HG02610 (cell line): ENCODE measurements at regions not wholly inside any gene's neighbourhood (a gene's known extent, or its start where the extent isn't known, plus 50 kb on each side); places are given as distances from the start of the nearest gene placed in this dataset.
"Not testable (repeated sequence)": the region's sequence is repeated elsewhere in the genome, so short reads cannot be mapped to it uniquely, and the experiment has no call there.

ENCODE experiments used
- ATAC-seq: cut with Tn5 transposase; IDR thresholded peaks from one replicate; pipeline ENCODE4 v1.9.1; 2021; ENCODE audit warnings: mild to moderate bottlenecking, moderate library complexity; ENCODE audit not compliant: unreplicated experiment

DNA sequence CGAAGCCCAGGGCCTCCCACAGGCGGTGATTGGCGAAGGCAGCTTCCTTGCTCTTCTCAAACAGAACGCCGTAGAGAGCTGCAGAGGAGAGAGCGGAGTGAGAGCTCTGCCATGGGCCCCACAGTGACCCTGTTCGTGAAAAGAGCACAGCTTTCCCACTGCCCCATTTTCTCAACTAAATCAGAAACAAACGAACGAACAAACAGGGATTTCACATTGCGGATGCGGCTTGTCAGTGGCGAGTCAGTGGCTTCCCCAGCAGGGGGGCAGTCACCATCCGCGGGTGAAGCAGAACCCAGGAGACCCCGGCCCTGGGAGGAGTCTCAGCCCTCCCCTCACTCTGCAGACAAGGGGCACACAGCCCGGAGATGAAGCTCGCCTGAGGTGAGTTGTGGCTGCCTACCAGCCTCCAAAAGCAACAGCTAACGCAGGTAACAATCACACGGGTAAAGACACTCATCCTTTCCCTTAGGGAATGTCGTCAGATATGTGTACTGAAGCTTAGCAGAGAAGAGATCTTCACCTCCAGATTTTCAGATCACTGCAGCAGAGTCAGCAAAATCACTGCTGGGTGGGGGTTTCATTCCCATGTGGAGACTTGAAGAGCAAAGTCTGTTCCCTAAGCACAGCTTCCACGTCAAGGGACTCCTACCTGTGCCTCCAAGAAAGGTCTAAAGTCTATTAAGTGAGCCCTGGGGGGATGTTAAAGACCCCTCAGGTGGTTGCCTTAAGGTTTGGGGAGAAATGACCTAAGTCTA, 51.2 kb upstream of the GPR31 start:
- ATAC-seq, result no peak

DNA sequence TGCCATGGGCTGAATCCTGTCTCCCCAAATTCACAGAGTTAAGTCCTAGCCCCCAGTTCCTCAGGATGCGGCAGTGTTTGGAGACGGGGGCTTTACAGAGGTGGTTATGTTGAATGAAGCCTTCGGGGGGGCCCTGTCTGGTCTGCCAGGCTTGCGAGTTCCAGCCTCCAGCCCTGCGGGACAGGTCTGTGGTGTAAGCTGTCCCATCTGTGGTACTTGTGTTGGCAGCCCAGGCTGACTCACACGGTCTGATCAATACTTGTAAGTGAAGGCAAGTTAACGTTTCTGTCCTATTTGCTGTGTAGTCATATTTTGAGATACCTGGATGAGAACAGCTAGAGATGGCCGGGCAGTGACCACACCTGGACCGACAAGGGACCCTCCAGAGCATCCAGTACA, 51.8 kb upstream of the GPR31 start:
- ATAC-seq, result no peak

DNA sequence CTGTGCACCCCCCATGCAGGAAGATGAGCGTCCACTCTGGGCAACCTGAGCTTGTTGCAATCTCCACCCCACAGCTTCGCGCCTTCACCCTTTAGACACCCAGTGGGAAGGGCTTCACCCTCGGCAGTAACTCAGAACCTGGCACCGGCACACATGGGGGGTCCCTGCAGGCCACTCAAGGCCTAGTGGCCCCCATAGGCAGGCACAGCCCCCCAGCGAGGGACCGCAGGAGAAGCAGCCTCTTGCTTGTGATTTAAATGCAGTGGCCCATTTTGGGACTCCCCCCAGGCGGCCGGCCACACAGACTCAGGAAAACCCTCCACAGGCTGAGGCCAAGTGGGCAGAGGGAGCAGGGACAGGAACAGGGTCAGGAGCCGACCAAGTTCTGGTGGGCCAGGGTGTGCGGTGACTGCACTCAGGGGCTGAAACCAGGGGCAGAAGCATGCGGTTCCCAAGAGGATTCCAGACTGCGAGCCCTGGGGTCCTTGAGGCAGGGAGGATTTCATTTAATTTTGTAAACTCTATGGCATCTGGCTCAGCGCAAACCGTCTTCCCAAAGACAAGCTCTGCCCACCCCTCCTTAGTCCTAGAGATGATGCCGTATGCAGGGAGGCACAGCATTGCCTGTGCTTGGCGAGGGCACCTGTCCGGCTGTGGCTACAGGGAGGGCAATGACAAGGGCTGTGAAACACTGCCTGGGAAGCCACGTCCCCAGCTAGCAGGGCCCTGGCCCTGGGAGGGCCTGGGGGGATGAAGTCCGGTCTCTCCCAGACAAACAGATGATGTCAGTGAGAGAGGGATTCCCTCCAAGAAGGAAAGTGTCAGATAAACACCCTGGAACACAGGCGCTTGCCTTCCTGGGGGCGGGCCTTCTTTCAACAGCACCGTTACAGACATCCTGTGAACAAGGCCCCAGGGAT, 52.9 kb upstream of the GPR31 start:
- no peak for ATAC-seq

DNA sequence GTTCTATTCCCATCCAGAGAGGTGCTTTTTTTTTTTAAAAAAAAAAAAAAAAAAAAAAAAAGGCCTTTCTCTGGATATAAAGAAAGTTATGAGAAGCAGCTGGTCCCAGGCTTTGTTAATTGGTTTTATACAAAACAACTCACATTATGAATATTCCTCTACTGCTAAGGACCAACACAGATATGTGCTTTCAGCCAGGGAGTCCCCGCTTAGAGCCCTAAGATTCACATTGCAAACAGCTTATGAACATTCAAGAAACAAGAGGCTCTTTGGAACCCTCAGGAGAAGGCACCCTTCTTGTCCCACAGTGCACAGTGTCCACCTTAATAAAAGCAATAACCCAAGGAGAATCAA, 53.5 kb upstream of the GPR31 start:
- no peak for ATAC-seq

DNA sequence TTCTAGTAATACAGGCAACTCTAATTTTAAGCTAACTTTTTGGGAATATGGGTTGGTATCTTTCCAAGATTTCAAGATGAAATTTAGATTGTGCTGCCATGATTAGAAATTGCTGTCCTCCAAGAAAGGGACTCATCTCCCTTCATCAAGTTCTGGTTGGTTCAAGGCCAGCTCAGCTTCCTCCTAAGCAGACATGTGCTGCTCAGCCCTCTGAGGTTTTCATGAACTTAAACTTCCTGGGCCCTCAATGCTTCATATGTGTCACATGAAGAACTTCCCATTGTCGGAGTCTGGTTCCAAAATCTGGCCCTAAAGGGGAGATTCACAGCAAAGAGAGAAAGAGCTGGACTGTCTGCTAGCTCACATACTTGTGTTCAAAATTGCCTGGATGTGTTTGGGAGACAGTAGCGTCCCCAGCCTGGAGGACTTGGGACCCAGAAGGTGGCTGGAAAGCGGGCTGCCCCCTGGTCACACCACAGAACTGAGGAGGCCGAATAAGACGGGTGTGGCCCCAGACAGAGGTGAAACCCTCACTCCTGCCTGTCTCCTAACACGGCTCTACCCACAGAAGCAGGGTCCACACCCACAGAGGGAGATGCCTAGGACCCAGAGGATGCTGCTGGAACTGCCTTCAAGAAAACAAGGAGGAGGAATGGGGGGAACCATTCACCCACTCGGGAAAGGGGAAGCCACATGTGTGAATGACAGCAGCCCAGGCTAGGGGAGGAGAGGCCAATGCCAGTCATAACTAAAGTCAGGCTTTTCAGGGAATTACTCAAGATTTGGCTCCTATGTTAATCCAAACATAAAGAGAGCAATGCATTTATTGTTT, 54.3 kb upstream of the GPR31 start:
- ATAC-seq, result no peak

DNA sequence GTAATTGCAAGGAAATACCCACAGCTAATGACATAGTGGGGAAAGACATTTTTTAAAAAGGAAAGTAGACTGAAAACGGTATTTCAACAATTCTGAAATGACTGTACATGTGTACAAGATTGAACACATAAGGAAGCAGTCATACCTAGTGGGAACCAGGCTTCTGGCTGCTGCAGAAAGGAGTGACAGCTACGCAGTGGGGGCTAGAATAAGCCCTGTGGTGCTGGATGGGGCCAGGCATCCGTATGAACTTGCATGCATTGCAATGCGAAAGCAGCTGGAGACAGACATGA, 54.9 kb upstream of the GPR31 start:
- ATAC-seq, result peak; percentile 88

DNA sequence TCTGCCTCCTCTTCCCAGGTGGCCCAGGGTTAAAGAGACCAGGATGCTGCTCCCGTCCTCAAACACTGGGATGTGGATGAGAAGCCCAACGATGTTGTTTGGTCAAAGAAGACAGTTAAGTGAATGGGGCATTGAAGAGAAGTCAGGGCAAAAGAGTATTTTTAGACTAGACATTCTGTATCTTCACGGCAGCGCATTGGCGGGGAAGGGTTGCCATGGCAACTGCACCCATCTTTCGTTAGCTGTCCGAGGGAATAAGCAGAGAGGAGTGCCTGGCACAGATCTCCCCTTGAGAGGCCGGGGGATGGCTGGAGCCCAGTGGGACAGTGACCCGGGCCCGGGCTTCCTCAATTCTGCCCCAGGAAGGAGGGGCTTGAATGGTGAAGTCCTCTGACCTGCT, 56.4 kb upstream of the GPR31 start:
- ATAC-seq, result no peak

DNA sequence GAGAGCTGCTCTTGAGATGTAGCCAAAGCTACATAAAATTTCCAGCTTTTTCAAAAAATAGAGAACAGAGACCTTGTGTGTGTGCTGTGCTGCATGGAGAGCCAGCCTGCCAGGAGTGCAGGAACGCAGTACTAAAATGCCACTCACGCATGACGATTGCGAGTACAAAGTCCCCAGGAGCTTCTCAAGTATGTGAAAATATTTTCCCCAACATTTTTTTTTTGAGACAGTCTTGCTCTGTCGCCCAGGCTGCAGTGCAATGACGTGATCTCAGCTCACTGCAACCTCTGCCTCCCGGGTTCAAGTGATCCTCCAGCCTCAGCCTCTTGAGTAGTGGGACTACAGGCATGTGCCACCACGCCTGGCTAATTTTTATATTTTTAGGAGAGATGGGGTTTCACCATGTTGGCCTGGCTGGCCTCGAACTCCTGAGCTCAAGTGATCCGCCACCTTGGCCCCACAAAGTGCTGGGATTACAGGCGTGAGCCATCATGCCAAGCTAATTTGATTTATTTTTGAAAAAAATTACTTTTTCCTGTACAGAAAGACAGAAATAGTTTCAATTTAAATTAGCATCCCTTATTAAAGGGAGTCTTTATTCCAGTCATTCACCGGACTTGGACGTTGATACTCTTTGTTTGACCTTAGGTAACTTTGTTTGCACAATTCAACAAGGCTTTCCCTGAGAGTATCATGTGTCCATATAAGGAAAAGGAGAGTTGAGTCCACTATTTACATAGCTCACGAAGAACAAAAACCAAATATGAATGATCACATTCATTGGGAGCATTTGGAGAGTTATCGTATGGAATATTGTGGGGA, 57.9 kb upstream of the GPR31 start:
- not testable (repeated sequence) for ATAC-seq

DNA sequence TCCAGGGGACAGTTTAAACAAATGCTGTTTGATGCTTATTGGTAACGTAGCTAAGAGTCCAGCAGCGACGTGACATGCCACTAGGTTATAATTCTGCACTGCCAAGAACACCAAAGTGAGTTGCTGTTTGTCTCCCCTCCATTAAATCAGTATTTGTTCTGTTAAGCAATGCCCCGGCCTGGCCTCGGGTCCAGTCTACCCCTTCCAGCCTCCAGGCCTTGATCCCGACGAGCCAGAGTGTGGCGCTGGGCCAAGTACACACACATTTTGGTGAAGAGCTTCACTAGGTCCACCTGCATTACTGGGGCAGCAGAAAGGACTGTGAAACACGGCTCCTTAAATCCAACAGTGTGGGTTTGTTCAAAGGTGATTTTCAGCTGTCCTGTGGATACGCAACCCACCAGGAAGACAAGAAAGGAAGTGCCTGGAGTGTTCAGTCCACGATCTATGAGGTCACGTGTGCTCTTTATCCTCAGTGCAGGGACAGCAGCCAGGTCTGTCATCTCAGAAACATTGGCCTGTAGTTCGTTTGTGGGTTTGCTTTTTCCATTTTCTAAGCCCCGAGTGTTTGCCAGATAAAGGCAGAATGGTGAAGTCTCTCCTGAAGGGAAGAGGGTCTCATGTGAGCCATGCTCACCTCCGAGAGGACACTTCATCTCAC, 58.7 kb upstream of the GPR31 start:
- not testable (repeated sequence) for ATAC-seq

DNA sequence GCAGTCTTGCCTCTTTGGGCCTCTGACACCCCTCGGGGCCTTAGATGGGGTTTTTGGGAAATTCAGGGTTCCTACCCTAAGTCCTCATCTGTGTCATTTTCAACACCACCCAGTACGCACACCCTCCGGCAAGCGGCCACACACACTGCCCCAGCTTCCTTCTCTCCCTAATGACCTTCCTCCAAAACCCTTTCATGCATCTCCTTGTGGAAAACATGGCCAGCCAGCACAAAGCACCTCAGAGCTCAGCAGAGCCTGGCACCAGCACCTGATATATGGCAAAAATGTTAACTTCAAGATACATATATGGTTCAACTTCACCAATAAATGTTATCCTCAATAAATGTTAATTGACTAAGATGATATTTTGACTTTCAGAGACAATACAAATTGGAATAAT, 59.3 kb upstream of the GPR31 start:
- ATAC-seq, result not testable (repeated sequence)

DNA sequence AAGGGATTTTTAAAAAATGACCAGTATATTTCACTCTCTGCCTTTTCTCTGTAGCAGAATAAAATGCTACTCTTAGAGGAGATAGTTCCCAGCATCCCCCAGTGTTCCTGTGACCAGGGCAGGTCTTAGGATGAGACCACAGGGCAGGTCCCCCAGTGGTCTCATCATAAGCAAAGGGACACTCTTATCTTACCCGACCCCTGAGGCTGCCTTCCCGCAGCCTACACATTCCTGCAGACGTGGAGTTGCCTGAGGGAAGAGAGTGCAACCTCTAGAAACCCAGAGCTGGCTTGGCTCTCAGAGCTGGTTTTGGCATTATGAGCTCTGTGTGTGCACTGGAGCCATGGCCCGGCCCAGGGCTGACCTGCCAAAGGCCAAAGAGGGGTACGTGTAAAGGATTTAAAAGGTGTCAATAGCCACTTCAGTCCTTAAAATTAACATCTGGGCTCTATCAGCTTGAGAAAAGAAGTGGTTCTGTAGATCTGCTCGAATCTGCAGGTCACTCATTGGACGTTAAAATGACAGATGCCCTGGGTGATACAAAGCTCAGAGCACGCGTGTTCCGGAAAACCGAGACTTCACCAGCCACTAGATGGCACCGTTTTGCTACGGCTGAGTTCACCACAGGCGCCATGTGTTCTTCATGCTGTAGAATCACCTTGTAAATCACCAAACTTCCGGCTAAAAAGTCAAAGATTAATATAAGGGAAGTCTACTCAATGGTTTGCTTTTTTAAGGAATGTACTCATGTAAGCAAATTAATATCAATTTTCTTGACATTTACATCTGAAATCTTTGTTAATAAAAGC, 60.4 kb upstream of the GPR31 start:
- ATAC-seq, result peak; percentile 69

DNA sequence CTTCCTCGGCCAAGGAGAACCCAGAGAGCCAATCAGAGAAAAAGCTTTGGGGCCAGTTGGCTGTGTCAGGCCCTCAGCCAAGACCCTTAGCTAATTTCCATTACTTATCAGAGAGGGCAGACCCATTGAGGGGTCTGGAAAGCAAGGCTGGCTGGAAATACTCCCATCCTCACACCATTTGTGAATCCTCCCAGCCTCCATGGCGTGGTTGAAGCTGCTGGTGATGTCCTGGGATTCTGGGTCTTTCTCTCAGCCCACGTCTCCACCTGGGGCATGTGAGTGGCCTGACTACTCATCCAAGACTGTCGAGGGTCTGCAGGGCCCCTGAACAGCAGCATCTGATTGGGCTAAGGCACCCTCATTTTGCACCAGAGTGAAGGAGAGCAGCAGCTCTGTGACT, 61.3 kb upstream of the GPR31 start:
- not testable (repeated sequence) for ATAC-seq

DNA sequence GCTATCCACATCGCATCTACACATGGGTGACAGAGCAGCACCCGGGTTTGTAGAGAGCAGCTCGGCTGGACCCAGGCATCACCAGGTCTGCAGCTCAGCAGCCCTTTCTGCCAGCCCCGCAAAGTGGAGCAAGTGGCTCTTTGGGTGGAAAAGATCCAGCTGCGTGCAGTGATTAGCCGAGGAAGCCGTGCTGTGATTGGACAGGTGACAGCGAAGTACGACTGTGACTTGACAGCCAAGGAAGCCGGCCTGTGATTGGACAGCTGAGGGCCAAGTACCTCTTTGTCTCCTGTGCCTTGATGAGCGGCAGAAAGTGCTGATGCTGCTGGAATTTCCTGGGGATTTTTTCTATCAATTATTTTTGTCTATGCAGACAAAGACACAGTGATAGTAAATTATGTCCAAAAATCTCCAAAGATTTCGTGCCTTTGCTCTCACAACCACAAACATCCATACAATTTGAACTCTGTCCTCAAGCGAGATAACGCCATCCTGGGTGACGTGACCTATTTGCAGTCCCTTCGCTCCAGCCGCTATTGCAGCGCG, 62.3 kb upstream of the GPR31 start:
- no peak for ATAC-seq

DNA sequence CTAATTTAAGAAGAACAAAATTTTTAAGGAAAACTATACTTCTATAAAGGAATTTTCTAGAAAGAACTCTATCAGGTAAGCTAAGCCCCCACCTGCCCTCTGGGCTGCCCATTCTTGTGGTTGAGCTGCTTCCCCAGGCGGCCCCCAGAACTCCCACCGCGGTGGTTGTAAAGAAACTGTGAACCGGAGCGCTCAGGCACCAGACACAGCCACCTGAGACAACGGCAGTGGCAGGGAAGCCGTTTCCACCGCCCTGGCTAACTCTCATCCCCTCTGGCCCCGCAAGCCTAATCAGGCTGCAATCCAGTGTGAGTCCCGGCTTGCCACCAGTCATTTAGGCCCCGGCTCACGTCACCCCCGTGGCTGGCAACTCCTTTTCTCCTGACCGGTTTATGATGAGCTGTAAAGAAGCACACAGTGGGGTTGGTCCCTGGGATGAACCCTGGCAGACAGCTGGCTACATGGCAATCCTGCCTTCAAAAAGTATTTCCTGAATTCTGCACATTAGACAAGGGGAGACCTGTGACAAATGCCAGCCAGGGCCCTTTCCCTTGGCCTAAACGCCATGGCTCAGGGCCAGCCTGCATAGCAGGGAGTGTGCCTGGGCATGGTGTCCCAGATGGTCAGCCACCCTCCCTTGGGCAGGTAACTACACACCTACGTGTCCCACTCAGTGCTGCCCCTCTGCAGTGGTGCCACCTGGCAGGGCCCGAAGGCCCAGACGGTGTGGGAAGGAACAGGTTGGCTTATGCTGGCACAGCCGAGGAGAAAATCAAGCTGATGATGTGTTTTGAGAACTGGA, 63.8 kb upstream of the GPR31 start:
- no peak for ATAC-seq

DNA sequence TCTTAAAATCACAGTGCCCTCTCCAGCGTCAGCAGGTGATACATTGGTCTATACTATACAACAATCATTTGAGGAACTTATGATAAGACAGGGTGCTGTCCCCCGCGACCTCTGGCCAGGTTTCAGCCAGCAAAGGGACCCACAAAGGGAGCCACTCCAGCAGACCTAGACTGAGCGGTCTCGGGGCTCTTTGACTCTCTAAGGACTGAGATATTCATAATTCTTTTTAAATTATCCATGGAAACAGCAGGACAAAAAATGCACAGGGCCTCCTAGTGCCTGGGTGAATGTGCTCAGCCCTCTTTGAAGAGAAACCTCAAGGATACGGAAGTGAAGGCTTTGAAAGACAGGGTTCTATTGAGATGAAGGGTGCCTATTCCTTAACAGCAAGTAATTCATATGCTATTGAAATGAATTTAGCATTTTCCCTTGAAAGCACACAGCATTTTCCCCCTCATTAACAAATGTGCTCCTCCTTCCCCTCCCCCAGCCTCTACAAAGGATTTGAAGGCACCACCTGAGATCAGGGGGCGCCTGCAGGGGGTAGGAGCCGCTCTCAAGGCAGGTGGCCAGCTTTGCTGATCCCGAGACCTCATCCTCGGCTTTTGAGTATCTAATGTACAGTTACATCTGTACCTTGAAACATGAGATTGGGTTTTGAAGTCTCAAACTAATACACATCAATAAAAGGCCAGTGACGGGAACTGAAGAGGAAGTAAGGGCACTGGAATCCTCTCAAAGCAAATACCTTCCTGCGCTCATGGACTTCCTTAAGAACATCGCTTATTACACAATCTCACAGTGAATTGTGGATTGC, 65.3 kb upstream of the UNC93A start:
- ATAC-seq, result not testable (repeated sequence)

DNA sequence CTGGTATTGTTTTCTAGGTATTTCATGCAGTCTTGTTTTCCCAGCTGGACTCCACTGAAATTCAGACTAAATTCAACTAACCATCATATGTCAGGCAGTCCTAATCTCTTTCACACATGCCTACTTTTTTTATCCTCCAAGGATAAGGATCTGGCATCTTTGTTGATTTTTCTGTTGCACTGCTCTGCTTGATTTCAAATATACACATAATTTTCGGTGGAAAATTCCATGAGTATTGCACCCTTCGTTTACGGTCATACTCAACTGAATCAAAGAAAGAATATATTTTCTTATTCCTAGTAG, 64.8 kb upstream of the UNC93A start:
- no peak for ATAC-seq

DNA sequence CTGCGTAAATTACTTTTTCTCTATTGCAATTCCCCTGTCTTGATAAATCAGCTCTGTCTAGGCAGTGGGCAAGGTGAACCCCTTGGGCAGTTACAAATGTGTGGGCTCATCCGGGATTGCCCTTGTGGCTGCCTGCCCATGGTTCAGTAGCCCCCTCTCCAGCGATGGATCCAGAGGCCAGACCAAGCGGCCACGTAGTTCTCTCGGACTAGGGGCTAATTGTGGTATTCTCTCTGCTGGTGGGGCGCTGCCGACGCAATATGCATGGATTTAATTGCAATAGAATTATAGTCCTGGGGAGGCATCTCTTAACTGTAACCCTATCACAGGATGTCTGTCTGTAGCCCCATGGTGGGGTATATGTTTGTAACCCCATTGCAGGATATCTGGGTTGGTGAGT, 64.3 kb upstream of the UNC93A start:
- no peak for ATAC-seq

DNA sequence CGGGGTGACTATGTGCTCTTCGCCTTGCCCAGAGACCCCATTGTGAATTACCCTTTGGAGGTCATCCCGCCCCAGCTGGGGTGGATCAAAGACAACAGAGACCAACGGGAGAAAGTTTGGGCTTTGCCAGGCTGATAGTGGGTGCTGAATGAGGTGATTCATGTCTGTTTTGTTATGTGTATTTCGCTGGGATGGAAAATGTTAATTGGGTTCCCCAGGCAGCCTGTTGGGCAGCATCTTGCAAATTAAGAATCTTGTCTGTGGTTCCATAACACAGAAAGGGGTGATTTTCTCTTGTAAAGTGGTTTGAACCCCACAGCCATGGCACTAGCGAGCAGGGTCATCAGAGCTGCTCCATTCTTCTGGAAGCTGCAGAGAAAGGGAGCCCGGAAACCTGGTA, 63.1 kb upstream of the UNC93A start:
- ATAC-seq, result no peak
